ENCODE measurements at regions not wholly inside any gene's neighbourhood (a gene's known extent, or its start where the extent isn't known, plus 50 kb on each side); places are given as distances from the start of the nearest gene placed in this dataset.

GRCh38 chr2:16321256-16321655 is 344.4 kb downstream of the CYRIA start:
- no peak for DNase-seq (ENCODE audit: low read depth in 2 of 2)

- no peak for DNase-seq (ENCODE audit: low read depth in 2 of 2)
These were observed 344.9 kb downstream of the CYRIA start for GRCh38 chr2:16320716-16321115.

GRCh38 chr2:16319551-16320121 is 346.0 kb downstream of the CYRIA start:
- no peak for DNase-seq (ENCODE audit: low read depth in 2 of 2)

- DNase-seq (ENCODE audit: low read depth in 2 of 2) = no peak
These were observed 347.0 kb downstream of the CYRIA start for GRCh38 chr2:16318474-16319195.

GRCh38 chr2:16318051-16318450 is 347.6 kb downstream of the CYRIA start:
- no peak for DNase-seq (ENCODE audit: low read depth in 2 of 2)

GRCh38 chr2:16317211-16317830 is 348.3 kb downstream of the CYRIA start:
- DNase-seq (ENCODE audit: low read depth in 2 of 2) = no peak

- DNase-seq (ENCODE audit: low read depth in 2 of 2) = no peak
These were observed 349.0 kb downstream of the CYRIA start for GRCh38 chr2:16316456-16317210.

- DNase-seq (ENCODE audit: low read depth in 2 of 2) = no peak
These were observed 349.7 kb downstream of the CYRIA start for GRCh38 chr2:16315908-16316307.

- no peak for DNase-seq (ENCODE audit: low read depth in 2 of 2)
These were observed 350.2 kb downstream of the CYRIA start for GRCh38 chr2:16315458-16315835.

- no peak for DNase-seq (ENCODE audit: low read depth in 2 of 2)
These were observed 350.8 kb downstream of the CYRIA start for GRCh38 chr2:16314691-16315457.

GRCh38 chr2:16314001-16314400 is 351.6 kb downstream of the CYRIA start:
- no peak for DNase-seq (ENCODE audit: low read depth in 2 of 2)

- no peak for DNase-seq (ENCODE audit: low read depth in 2 of 2)
These were observed 352.2 kb downstream of the CYRIA start for GRCh38 chr2:16313235-16313975.

GRCh38 chr2:16312771-16313170 is 352.9 kb downstream of the CYRIA start:
- no peak for DNase-seq (ENCODE audit: low read depth in 2 of 2)

GRCh38 chr2:16311521-16312440 is 353.9 kb downstream of the CYRIA start:
- no peak for DNase-seq (ENCODE audit: low read depth in 2 of 2)

GRCh38 chr2:16308816-16309215 is 356.8 kb downstream of the CYRIA start:
- no peak for DNase-seq (ENCODE audit: low read depth in 2 of 2)

- no peak for DNase-seq (ENCODE audit: low read depth in 2 of 2)
These were observed 360.6 kb downstream of the CYRIA start for GRCh38 chr2:16304876-16305590.

GRCh38 chr2:16303761-16304160 is 361.9 kb downstream of the CYRIA start:
- DNase-seq (ENCODE audit: low read depth in 2 of 2) = no peak

- no peak for DNase-seq (ENCODE audit: low read depth in 2 of 2)
These were observed 362.4 kb downstream of the CYRIA start for GRCh38 chr2:16303273-16303577.

- DNase-seq (ENCODE audit: low read depth in 2 of 2) = no peak
These were observed 362.3 kb downstream of the MYCN start for GRCh38 chr2:16302431-16303272.

Measured in stimulated activated CD4-positive, alpha-beta T cell treated with anti-CD3 and anti-CD28 coated beads, Interleukin-1b, Interleukin-23, amount 100 ng/mL, for 1 hour (primary cell).